Parathyroid adenoma (tissue), 2 donors: ENCODE measurements at regions not wholly inside any gene's neighbourhood (a gene's known extent, or its start where the extent isn't known, plus 50 kb on each side); places are given as distances from the start of the nearest gene placed in this dataset.
"Not testable (repeated sequence)": the region's sequence is repeated elsewhere in the genome, so short reads cannot be mapped to it uniquely, and the experiment has no call there.

Experiments used
- H2AFZ ChIP-seq: fragments of 300-600 bp; sonication (generic); one replicate; pipeline ENCODE4 v1.7.0; 2017; ENCODE audit warnings: antibody characterized with exemption, mild to moderate bottlenecking
- H3K27ac ChIP-seq: fragments of 300-600 bp; sonication (generic); one replicate; pipeline ENCODE4 v1.7.0; 2017
- H3K27me3 ChIP-seq: fragments of 300-600 bp; sonication (generic); one replicate; pipeline ENCODE4 v1.7.0; 2017; ENCODE audit warnings: low read length; ENCODE audit not compliant: control insufficient read depth, insufficient read depth
- H3K36me3 ChIP-seq: fragments of 300-600 bp; sonication (generic); one replicate; pipeline ENCODE4 v1.7.0; 2017; ENCODE audit warnings: low read length; ENCODE audit not compliant: control insufficient read depth, insufficient read depth
- H3K4me1 ChIP-seq: fragments of 300-600 bp; sonication (generic); one replicate; pipeline ENCODE4 v1.7.0; 2017; ENCODE audit warnings: control low read depth
- H3K4me2 ChIP-seq: fragments of 300-600 bp; sonication (generic); one replicate; pipeline ENCODE4 v1.7.0; 2017; ENCODE audit warnings: low read length
- H3K4me3 ChIP-seq: fragments of 300-600 bp; sonication (generic); one replicate; pipeline ENCODE4 v1.7.0; 2017; ENCODE audit warnings: low read depth, low read length
- H3K79me2 ChIP-seq: fragments of 300-600 bp; sonication (generic); one replicate; pipeline ENCODE4 v1.7.0; 2017; ENCODE audit warnings: control low read depth
- H3K9ac ChIP-seq: fragments of 300-600 bp; sonication (generic); one replicate; pipeline ENCODE4 v1.7.0; 2017; ENCODE audit warnings: mild to moderate bottlenecking
- H3K9me3 ChIP-seq: fragments of 300-600 bp; sonication (generic); one replicate; pipeline ENCODE4 v1.7.0; 2017; ENCODE audit warnings: low read length; ENCODE audit not compliant: control insufficient read depth
- TF ChIP-seq, protein P1 (sequence below): fragments of 300-600 bp; sonication (generic); IDR thresholded peaks from one replicate; pipeline ENCODE4 v1.7.0; 2017; ENCODE audit warnings: antibody characterized with exemption, mild to moderate bottlenecking
- donor health status: primary hyperparathyroidism.

DNA sequence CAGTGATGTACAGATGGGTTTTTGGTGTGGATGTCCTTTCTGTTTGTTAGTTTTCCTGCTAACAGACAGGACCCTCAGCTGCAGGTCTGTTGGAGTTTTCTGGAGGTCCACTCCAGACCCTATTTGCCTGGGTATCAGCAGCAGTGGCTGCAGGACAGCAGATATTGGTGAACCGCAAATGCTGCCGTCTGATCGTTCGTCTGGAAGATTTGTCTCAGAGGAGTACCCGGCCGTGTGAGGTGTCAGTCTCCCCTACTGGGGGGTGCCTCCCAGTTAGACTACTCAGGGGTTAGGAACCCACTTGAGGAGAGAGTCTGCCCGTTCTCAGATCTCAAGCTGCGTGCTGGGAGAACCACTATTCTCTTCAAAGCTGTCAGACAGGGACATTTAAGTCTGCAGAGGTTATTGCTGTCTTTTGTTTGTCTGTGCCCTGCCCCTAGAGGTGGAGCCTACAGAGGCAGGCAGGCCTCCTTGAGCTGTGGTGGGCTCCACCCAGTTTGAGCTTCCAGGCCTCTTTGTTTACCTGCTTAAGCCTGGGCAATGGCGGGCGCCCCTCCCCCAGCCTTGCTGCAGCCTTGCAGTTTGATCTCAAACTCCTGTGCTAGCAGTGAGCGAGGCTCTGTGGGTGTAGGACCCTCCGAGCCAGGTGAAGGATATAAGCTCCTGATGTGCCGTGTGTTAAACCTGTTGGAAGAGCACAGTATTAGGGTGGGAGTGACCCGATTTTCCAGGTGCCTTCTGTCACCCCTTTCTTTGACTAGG lies 66.3 kb upstream of the PAM start:
- H3K4me1 ChIP-seq: not testable (repeated sequence)

DNA sequence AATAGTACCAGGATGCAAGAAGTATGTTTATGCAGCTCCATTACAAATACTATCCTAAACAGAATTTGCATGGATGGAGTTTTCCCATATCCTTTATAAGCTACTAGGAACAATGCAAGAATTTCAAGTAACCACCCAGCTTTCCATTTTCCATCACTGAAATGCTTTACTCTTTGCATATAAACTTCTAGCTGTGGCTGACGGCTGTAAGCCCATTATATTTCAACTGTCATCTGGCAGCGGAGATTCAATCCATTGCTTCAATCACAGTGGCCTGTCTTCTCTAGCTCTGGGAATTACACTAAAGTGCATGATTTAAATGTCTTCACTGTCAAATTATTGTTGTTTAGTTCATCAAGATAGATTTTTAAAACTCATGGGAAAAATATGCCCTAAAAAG lies 64.2 kb upstream of the PAM start:
- Histone ChIP-seq H3K9me3 (no peaks in the 10 kb centered on the region), H3K4me3 (no peak overlapping the region), H3K4me1 (no peaks in the 10 kb centered on the region), H3K27me3 (no peaks in the 10 kb centered on the region), H3K4me2 (no peak overlapping the region), H3K79me2 (no peaks in the 10 kb centered on the region), H2AFZ (no peak overlapping the region), H3K27ac (no peak overlapping the region), H3K9ac (no peak overlapping the region), H3K36me3 (no peaks in the 10 kb centered on the region)
- TF ChIP-seq, protein P1, sequence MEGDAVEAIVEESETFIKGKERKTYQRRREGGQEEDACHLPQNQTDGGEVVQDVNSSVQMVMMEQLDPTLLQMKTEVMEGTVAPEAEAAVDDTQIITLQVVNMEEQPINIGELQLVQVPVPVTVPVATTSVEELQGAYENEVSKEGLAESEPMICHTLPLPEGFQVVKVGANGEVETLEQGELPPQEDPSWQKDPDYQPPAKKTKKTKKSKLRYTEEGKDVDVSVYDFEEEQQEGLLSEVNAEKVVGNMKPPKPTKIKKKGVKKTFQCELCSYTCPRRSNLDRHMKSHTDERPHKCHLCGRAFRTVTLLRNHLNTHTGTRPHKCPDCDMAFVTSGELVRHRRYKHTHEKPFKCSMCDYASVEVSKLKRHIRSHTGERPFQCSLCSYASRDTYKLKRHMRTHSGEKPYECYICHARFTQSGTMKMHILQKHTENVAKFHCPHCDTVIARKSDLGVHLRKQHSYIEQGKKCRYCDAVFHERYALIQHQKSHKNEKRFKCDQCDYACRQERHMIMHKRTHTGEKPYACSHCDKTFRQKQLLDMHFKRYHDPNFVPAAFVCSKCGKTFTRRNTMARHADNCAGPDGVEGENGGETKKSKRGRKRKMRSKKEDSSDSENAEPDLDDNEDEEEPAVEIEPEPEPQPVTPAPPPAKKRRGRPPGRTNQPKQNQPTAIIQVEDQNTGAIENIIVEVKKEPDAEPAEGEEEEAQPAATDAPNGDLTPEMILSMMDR: no peak

More for the DNA sequence above, 66.3 kb upstream of the PAM start:
- H3K79me2 ChIP-seq, H3K4me3 ChIP-seq, H3K9ac ChIP-seq, H3K4me2 ChIP-seq, H3K27ac ChIP-seq, H3K9me3 ChIP-seq, H3K36me3 ChIP-seq, H2AFZ ChIP-seq, H3K27me3 ChIP-seq: not testable (repeated sequence)

- no peaks in the 10 kb centered on the region for H3K36me3 ChIP-seq
- no peaks in the 10 kb centered on the region for H3K79me2 ChIP-seq
- TF ChIP-seq, protein P1: no peak
- H3K9me3 ChIP-seq: no peaks in the 10 kb centered on the region
- no peak overlapping the region for H3K27ac ChIP-seq
- no peaks in the 10 kb centered on the region for H3K27me3 ChIP-seq
- H2AFZ ChIP-seq: no peak overlapping the region
- no peak overlapping the region for H3K4me3 ChIP-seq
- H3K4me1 ChIP-seq: no peaks in the 10 kb centered on the region
- no peak overlapping the region for H3K9ac ChIP-seq
- no peak overlapping the region for H3K4me2 ChIP-seq
Measured at GRCh38 chr5:102691434-102691833, 63.7 kb upstream of the PAM start.

GRCh38 chr5:102700120-102700831 lies 54.8 kb upstream of the PAM start:
- Histone ChIP-seq H3K9me3 (no peaks in the 10 kb centered on the region), H3K4me2 (no peak overlapping the region), H2AFZ (no peak overlapping the region), H3K79me2 (no peaks in the 10 kb centered on the region), H3K27me3 (no peaks in the 10 kb centered on the region), H3K9ac (no peak overlapping the region), H3K27ac (no peak overlapping the region), H3K4me1 (no peaks in the 10 kb centered on the region), H3K36me3 (no peaks in the 10 kb centered on the region), H3K4me3 (no peak overlapping the region)
- TF ChIP-seq, protein P1: no peak

DNA sequence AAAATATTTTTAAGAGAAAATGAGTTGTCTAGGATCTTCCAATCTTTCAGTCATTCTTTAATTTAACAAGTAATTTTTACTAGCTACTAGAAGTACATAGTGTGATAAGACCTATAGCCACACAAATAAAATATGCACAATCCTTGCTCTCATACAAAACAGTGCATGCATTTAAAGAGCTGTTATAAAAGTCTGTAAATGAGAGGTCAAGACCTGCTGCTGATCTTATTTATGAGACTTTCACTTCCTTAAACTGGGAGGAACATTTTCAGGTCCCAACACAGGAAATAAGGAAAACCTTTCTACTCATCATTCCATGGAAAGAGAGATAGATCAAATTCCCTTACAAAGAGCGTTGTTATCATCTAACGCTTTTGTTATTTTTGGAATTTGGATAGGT lies 54.2 kb upstream of the PAM start:
- TF ChIP-seq, protein P1: no peak

More for the DNA sequence above, 54.2 kb upstream of the PAM start:
- Histone ChIP-seq H3K9ac (no peak overlapping the region), H3K4me2 (no peak overlapping the region), H3K36me3 (no peaks in the 10 kb centered on the region), H3K4me3 (no peak overlapping the region), H3K79me2 (no peaks in the 10 kb centered on the region), H3K27me3 (no peaks in the 10 kb centered on the region), H3K9me3 (no peaks in the 10 kb centered on the region), H3K4me1 (no peaks in the 10 kb centered on the region), H2AFZ (no peak overlapping the region), H3K27ac (no peak overlapping the region)
